ENCODE measurements at regions not wholly inside any gene's neighbourhood (a gene's known extent, or its start where the extent isn't known, plus 50 kb on each side); places are given as distances from the start of the nearest gene placed in this dataset.

DNA sequence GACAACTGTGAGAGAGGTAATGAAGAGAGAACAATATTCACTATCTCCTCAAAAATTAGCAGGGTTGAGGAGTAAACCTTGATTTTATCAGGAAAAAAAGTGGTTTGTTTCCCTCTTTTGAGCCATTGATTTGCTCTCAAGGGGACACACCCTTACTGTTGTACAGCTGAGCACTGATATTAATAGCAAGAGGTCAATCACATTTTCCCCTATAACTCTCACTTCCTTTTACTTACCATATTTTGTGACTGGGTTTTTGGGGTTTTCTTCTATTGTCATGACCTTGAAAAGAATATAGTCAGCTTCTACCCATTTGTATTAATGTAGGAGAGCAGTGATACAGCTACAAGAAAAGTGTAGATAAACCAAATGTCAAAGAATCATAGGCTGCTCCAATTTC, 70.2 kb upstream of the LONRF3 start:
- TF ChIP-seq CTCF (conservative IDR thresholded peaks at IDR 0.05 in 1 of 2, IDR thresholded peaks at IDR 0.05 in 1 of 2; ENCODE audit: extremely low read depth in 1 of 2, insufficient read depth in 1 of 2, low read depth in 1 of 2, low read length in 2 of 2) (no peak), EZH2 (IDR thresholded peaks at IDR 0.05; ENCODE audit: borderline replicate concordance, low read length) (no peak)

Data from mammary epithelial cell (primary cell).